Sigmoid colon (tissue), 4 donors: ENCODE measurements at regions not wholly inside any gene's neighbourhood (a gene's known extent, or its start where the extent isn't known, plus 50 kb on each side); places are given as distances from the start of the nearest gene placed in this dataset.

Experiments
- CTCF ChIP-seq, 4 experiments: fragments of 450-650 bp in 3 of 4; fragments of 200-600 bp in 1 of 4; IDR thresholded peaks; one replicate each; pipeline ENCODE4 v1.5.1; 2016 to 2019; ENCODE audit warnings: antibody characterized with exemption in 4 of 4, mild to moderate bottlenecking in 3 of 4, moderate library complexity in 2 of 4
- POLR2AphosphoS5 ChIP-seq, 4 donors: sonication (generic); formaldehyde crosslinking; IDR thresholded peaks; one replicate each; pipeline ENCODE4 v1.6.1; 2017; ENCODE audit warnings: antibody characterized with exemption in 4 of 4

GRCh38 chr2:239583171-239583878, 182.5 kb upstream of the HDAC4 start:
- TF ChIP-seq CTCF (IDR thresholded peaks at IDR 0.05): no peak
- no peak for TF ChIP-seq POLR2AphosphoS5 (IDR thresholded peaks at IDR 0.05)
